Adipocyte (in vitro differentiated cells): ENCODE measurements at regions not wholly inside any gene's neighbourhood (a gene's known extent, or its start where the extent isn't known, plus 50 kb on each side); places are given as distances from the start of the nearest gene placed in this dataset.
A peak's percentile ranks its signal among the peaks of the same experiment; 100 is the strongest.

ENCODE experiments used
- DNase-seq: peaks from one replicate; pipeline ENCODE4 v3.0.0-alpha.2; 2015; ENCODE audit warnings: low read depth
- H3K27me3 ChIP-seq: replicated peaks from 2 replicates; pipeline ENCODE4 v1.7.0; 2013; ENCODE audit warnings: mild to moderate bottlenecking, low read length, moderate library complexity; ENCODE audit not compliant: control insufficient read depth, insufficient read depth
- H3K36me3 ChIP-seq: 2 replicates; pipeline ENCODE4 v1.7.0; 2013; ENCODE audit warnings: low read length, mild to moderate bottlenecking, moderate library complexity; ENCODE audit not compliant: control insufficient read depth, insufficient read depth, severe bottlenecking
- H3K4me1 ChIP-seq: 2 replicates; pipeline ENCODE4 v1.7.0; 2013; ENCODE audit warnings: mild to moderate bottlenecking, low read length, moderate library complexity; ENCODE audit not compliant: control insufficient read depth, insufficient read depth
- H3K4me3 ChIP-seq: 2 replicates; pipeline ENCODE4 v1.7.0; 2013; ENCODE audit warnings: mild to moderate bottlenecking, low read length, moderate library complexity
- H3K9ac ChIP-seq: 2 replicates; pipeline ENCODE4 v1.7.0; 2013; ENCODE audit warnings: mild to moderate bottlenecking, low read length, moderate library complexity
- H3K9me3 ChIP-seq: 2 replicates; pipeline ENCODE4 v1.7.0; 2013; ENCODE audit warnings: mild to moderate bottlenecking, low read length, moderate library complexity; ENCODE audit not compliant: control insufficient read depth

DNA sequence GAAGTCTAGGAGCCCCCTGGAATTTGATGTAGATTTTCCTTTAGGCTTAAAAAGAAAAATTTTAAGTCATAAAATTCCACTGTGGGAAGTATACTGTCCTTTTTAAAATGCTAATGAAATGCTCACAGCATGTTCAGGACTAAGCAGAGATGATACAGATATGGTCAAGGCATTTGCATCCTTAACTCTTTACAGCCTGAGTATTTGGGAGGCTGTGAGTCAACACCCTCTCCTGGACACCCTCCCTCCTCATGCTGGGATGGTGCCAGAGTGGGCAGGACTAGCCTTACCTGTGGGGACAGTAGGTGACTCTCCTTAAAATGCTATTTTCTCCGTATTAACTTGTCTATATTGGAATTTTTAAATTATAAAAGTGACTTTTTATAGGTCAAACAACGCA is 197.4 kb upstream of the ELL2 start:
- no peaks in the 10 kb centered on the region for H3K4me1 ChIP-seq
- no peaks in the 10 kb centered on the region for H3K9me3 ChIP-seq
- no peak overlapping the region for H3K9ac ChIP-seq
- H3K4me3 ChIP-seq, result no peak overlapping the region
- H3K27me3 ChIP-seq, result no peaks in the 10 kb centered on the region
- H3K36me3 ChIP-seq, result no peaks in the 10 kb centered on the region
- DNase-seq, result no peak

- Histone ChIP-seq H3K4me1 (no peaks in the 10 kb centered on the region), H3K27me3 (no peaks in the 10 kb centered on the region), H3K9ac (no peak overlapping the region), H3K36me3 (no peaks in the 10 kb centered on the region), H3K9me3 (no peaks in the 10 kb centered on the region), H3K4me3 (no peak overlapping the region)
- DNase-seq, result peak; percentile 39
Measured at GRCh38 chr5:96157841-96158291, 196.2 kb upstream of the ELL2 start.

DNA sequence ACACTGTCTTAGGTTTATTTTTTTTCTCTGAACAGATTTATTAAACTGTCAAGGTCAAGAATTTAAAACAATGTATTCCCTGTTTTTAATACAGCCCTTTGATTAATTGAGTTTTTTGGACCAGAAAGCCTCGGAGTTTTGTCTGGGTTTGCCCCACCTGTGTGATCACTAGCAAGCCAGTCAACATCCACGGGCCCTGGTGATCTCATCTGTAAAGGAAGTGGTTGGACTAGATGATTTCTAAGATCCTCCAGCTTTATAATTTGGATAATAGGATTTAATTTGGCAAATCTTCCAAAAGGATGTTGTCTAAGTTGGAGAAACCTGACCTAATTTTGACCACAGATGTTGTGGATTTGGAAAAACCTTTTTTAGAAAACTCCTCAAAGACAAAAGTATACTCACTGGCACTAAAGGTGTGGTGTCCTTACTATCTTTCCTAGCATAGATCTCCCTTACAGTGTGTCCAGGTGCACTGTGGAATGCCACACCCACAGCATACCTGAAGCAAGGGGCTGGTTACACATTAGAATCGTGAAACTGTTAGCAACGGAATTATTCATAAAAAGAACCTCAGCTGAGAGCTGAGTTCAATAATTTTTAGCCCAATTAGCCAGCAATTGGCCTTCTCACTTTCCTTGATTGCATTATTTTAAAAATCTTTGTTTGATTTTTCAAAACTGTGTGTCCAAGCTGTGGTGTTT is 195.6 kb upstream of the ELL2 start:
- DNase-seq, result no peak
- H3K4me3 ChIP-seq, result no peak overlapping the region

DNA sequence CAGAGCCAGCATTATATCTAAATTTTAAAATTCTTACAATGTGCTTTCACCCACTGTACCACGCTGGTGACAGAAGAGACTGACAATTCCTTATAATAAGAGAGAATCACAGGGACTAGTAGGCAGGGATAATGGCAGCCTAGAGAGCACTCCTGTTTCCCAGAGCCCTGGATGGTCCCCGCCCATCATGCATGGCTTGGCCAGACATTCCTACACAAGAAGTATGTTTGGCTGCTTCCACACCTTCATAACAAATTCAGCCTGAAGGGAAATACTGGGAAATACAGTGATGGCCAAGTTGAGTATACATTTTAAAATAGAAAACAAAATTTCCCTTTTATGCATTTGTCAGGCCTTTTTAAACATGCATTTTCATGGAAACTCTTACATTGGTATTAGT is 193.5 kb upstream of the ELL2 start:
- Histone ChIP-seq H3K27me3 (no peaks in the 10 kb centered on the region), H3K4me1 (no peaks in the 10 kb centered on the region), H3K36me3 (no peaks in the 10 kb centered on the region), H3K9ac (no peak overlapping the region), H3K9me3 (no peaks in the 10 kb centered on the region), H3K4me3 (no peak overlapping the region)
- peak; percentile 8 for DNase-seq

More for the DNA sequence above, 195.6 kb upstream of the ELL2 start:
- no peak overlapping the region for H3K9ac ChIP-seq
- H3K4me1 ChIP-seq, result no peaks in the 10 kb centered on the region
- H3K36me3 ChIP-seq, result no peaks in the 10 kb centered on the region
- no peaks in the 10 kb centered on the region for H3K9me3 ChIP-seq
- no peaks in the 10 kb centered on the region for H3K27me3 ChIP-seq

- Histone ChIP-seq H3K27me3 (no peaks in the 10 kb centered on the region), H3K4me3 (no peak overlapping the region), H3K36me3 (no peaks in the 10 kb centered on the region), H3K9ac (no peak overlapping the region), H3K9me3 (no peaks in the 10 kb centered on the region), H3K4me1 (peaks cover 7% of the 10 kb centered on the region)
- no peak for DNase-seq
Measured at GRCh38 chr5:96151891-96152290, 190.2 kb upstream of the ELL2 start.

DNA sequence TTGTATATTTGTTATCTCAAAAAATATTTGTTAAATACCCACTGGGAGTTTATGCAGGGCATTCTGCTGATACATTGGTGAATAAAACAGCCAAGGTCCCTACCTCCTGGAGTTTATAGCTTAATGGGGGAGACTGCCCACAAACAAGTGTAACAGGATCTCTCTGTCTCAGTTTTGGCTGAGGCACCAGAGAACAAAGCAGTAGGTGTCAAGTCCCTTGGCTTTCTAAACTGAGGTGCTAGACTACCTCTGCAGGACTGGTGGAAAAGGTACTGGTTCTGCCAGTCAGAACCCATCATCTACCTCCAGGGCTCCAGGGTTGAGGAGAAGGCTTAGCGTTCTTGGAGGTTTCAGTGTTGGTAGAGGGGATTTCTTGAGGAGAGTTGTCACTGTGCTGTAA is 188.4 kb upstream of the ELL2 start:
- no peaks in the 10 kb centered on the region for H3K36me3 ChIP-seq
- no peak overlapping the region for H3K4me3 ChIP-seq
- peaks cover 14% of the 10 kb centered on the region for H3K4me1 ChIP-seq
- DNase-seq, result no peak
- H3K9ac ChIP-seq, result no peak overlapping the region
- no peaks in the 10 kb centered on the region for H3K27me3 ChIP-seq
- H3K9me3 ChIP-seq, result no peaks in the 10 kb centered on the region

DNA sequence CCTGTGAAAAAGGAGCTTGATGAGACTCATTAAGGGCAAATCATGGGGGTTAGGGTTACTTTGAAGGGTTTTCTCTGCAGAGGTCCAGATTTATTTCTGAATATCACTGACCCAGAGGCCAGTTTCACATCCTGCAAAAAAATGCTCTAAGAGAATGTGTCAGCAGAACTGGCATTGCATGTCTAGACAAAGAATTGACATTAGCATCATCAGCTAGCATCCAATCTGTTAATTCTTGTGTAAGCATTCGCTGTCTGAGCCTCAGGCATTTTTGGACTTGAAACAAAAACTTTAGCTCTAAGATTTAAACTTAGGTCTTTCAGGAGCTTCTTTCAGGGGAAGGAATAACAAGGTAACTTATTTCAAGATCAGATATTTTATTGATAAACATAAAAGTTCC is 187.9 kb upstream of the ELL2 start:
- H3K4me1 ChIP-seq, result peaks cover 14% of the 10 kb centered on the region
- no peaks in the 10 kb centered on the region for H3K36me3 ChIP-seq
- H3K27me3 ChIP-seq, result no peaks in the 10 kb centered on the region
- no peaks in the 10 kb centered on the region for H3K9me3 ChIP-seq
- no peak overlapping the region for H3K9ac ChIP-seq
- peak; percentile 83 for DNase-seq
- H3K4me3 ChIP-seq, result no peak overlapping the region

DNA sequence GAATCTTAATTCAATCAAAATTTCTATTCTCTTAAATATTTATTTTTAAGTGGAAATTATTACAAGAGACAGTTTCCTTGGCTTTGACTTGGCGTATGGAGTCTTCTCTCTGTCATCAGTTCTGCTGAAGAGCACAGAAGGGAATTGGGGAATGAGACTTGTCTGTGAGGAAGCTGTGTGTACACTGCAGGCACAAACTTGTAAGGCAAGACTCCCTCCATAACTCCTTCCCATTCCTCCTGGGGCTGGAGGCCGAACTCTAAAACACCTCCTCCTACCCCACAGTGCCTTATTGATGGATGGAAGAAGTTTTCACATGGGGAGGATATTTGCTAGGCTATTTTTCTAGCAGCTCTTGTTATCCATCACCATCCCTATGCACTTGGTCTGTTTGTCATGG is 187.4 kb upstream of the ELL2 start:
- no peak overlapping the region for H3K4me3 ChIP-seq
- H3K36me3 ChIP-seq, result no peaks in the 10 kb centered on the region
- no peak overlapping the region for H3K9ac ChIP-seq
- no peaks in the 10 kb centered on the region for H3K27me3 ChIP-seq
- peaks cover 14% of the 10 kb centered on the region for H3K4me1 ChIP-seq
- no peaks in the 10 kb centered on the region for H3K9me3 ChIP-seq
- DNase-seq, result no peak

GRCh38 chr5:96148376-96148775 is 186.7 kb upstream of the ELL2 start:
- Histone ChIP-seq H3K4me3 (no peak overlapping the region), H3K4me1 (peaks cover 16% of the 10 kb centered on the region), H3K9ac (no peak overlapping the region), H3K27me3 (no peaks in the 10 kb centered on the region), H3K36me3 (no peaks in the 10 kb centered on the region), H3K9me3 (no peaks in the 10 kb centered on the region)
- DNase-seq, result no peak

DNA sequence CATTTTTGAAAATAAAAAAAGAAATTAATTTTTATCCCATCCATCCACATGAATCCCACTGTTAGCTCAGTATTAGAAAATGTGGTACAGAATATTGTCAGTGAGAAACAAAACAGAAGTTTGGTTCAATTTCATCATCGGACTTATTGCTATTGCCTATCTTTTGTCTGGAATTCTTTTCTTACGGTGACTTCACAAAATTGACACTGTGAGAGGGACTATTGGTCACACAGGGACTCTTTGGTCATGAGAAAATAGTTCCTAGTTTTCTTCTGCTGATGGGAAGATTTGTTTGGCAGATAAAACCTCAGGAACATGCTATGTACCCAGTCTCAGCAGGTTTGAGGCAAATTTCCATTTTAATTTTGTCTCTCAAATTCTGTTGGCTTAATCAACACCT is 186.2 kb upstream of the ELL2 start:
- DNase-seq, result no peak
- H3K36me3 ChIP-seq, result no peaks in the 10 kb centered on the region
- no peaks in the 10 kb centered on the region for H3K27me3 ChIP-seq
- no peaks in the 10 kb centered on the region for H3K9me3 ChIP-seq
- H3K4me1 ChIP-seq, result peaks cover 22% of the 10 kb centered on the region
- H3K4me3 ChIP-seq, result no peak overlapping the region
- no peak overlapping the region for H3K9ac ChIP-seq

DNA sequence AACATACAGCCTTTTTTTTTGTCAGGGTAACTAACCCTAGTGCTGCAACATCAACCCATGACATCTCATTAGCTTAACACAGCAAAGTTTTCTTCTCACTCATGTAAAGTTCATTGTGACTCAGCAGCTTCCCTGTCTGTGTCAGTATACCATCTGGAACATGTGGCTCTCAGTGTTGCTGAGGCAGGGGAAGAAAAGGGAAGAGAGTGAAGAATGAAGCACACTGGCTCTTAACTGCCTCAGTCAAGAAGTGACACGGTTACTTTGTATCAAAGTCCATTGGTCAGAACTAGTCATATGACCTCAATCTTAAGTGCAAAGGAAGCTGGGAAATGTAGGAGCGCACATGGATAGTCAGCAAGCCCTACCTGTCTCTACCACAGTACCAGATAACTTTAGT is 185.0 kb upstream of the ELL2 start:
- no peaks in the 10 kb centered on the region for H3K9me3 ChIP-seq
- no peaks in the 10 kb centered on the region for H3K36me3 ChIP-seq
- no peaks in the 10 kb centered on the region for H3K27me3 ChIP-seq
- peaks cover 33% of the 10 kb centered on the region for H3K4me1 ChIP-seq
- H3K4me3 ChIP-seq, result no peak overlapping the region
- peak; percentile 76 for DNase-seq
- H3K9ac ChIP-seq, result no peak overlapping the region

DNA sequence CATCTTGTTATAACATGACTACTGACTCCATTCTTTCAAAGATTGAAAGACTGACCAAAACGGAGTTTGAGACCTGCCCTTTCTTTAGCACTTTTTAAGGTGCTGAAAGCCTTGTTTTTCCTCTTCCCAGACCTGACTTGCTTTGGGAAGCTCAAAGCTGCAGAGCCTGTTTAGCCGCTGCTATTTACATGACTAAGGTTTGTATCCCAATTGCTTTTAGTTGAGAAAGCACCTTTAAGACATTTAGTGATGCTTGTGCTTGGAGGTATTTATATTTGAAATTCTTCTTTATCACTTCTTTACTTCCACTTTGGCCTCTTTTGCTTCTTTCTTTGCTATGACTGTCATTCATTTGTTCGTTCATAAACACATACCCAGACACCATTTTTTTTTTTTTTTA is 182.6 kb upstream of the ELL2 start:
- Histone ChIP-seq H3K9me3 (no peaks in the 10 kb centered on the region), H3K36me3 (no peaks in the 10 kb centered on the region), H3K4me1 (peaks cover 49% of the 10 kb centered on the region), H3K27me3 (no peaks in the 10 kb centered on the region), H3K4me3 (no peak overlapping the region), H3K9ac (no peak overlapping the region)
- DNase-seq, result no peak
